Endothelial cell of umbilical vein (primary cell): ENCODE measurements at regions not wholly inside any gene's neighbourhood (a gene's known extent, or its start where the extent isn't known, plus 50 kb on each side); places are given as distances from the start of the nearest gene placed in this dataset.

ENCODE experiments used
- BruUV-seq: library from RNA; stranded (reverse); fragments of 400-500 nt; replicated peaks from 2 replicates; lab custom pipeline; 2021; lab: Mats Ljungman, UMichigan
- CTCF ChIA-PET: fragments of 300-600, 350-600 bp; sonication (Branson Sonifier 250); formaldehyde crosslinking; loops from one replicate; lab custom pipeline; 2021; ENCODE audit warnings: antibody characterized with exemption, inconsistent platforms; lab: Charles Lee
- POLR2A ChIA-PET: fragments of 300-600, 350-600 bp; sonication (Branson Sonifier 250); formaldehyde crosslinking; loops from one replicate; lab custom pipeline; 2021; ENCODE audit warnings: antibody characterized with exemption, inconsistent platforms; lab: Charles Lee
- DNase-seq: peaks from one replicate; pipeline ENCODE4 v3.0.0-alpha.2; 2011; ENCODE audit warnings: low read depth, low spot score
- FAIRE-seq: peaks from 2 replicates; lab custom pipeline; 2011; peaks lifted over from hg19 to GRCh38; lab: Jason Lieb, UNC
- H2AFZ ChIP-seq: 2 replicates; pipeline ENCODE4 v1.6.0; 2012; ENCODE audit warnings: low read depth, low read length, control low read depth, inconsistent platforms
- H3K27ac ChIP-seq: 2 replicates; pipeline ENCODE4 v1.5.1; 2011; ENCODE audit warnings: low read depth, mild to moderate bottlenecking, control low read depth, low read length, moderate library complexity; ENCODE audit not compliant: insufficient read depth
- H3K27me3 ChIP-seq, 2 experiments: 2 replicates each; pipeline versions ENCODE4 v1.6.0 to v1.6.1; 2011; ENCODE audit warnings: low read length in 2 of 2, mixed read lengths in 1 of 2; ENCODE audit not compliant: control insufficient read depth in 2 of 2, insufficient read depth in 2 of 2
- H3K36me3 ChIP-seq, 2 experiments: 2 replicates in 1 of 2; 3 replicates in 1 of 2; pipeline ENCODE4 v1.5.1; 2011; ENCODE audit warnings: low read length in 2 of 2, mild to moderate bottlenecking in 1 of 2, moderate library complexity in 1 of 2; ENCODE audit not compliant: control insufficient read depth in 2 of 2, insufficient read depth in 2 of 2; ENCODE audit errors: extremely low read depth in 1 of 2
- H3K4me1 ChIP-seq: 3 replicates; pipeline ENCODE4 v1.5.1; 2011; ENCODE audit warnings: mild to moderate bottlenecking, low read length; ENCODE audit not compliant: control insufficient read depth, insufficient read depth; ENCODE audit errors: extremely low read depth
- H3K4me2 ChIP-seq: 2 replicates; pipeline ENCODE4 v1.6.1; 2011; ENCODE audit warnings: low read length, control low read depth, mixed read lengths; ENCODE audit not compliant: insufficient read depth
- H3K4me3 ChIP-seq, 3 experiments: fragments of 200-600 bp in 1 of 3; sonication (generic), shearing (Covaris generic) in 1 of 3; replicated peaks in 1 of 3; 2 replicates each; pipeline ENCODE4 v1.5.1; 2011 to 2016; ENCODE audit warnings: control low read depth in 3 of 3, low read length in 3 of 3, mild to moderate bottlenecking in 2 of 3, inconsistent platforms in 1 of 3, low read depth in 1 of 3, moderate library complexity in 1 of 3; ENCODE audit not compliant: insufficient read depth in 1 of 3
- H3K79me2 ChIP-seq: 2 replicates; pipeline ENCODE4 v1.6.0; 2012; ENCODE audit warnings: low read length, inconsistent platforms; ENCODE audit not compliant: control insufficient read depth, insufficient read depth
- H3K9ac ChIP-seq: replicated peaks from 2 replicates; pipeline ENCODE3; 2011; ENCODE audit warnings: low read length, control low read depth; ENCODE audit not compliant: insufficient read depth; ENCODE audit errors: extremely low read depth
- H3K9me1 ChIP-seq: replicated peaks from 3 replicates; pipeline ENCODE4 v1.6.0; 2011; ENCODE audit warnings: mild to moderate bottlenecking, low read length; ENCODE audit not compliant: control insufficient read depth, insufficient read depth; ENCODE audit errors: extremely low read depth
- H3K9me3 ChIP-seq: replicated peaks from 2 replicates; pipeline ENCODE4 v1.5.1; 2012; ENCODE audit warnings: low read length, inconsistent platforms; ENCODE audit not compliant: control insufficient read depth, insufficient read depth
- H4K20me1 ChIP-seq: replicated peaks from 2 replicates; pipeline ENCODE3; 2011; ENCODE audit warnings: mild to moderate bottlenecking, low read length; ENCODE audit not compliant: control insufficient read depth, insufficient read depth; ENCODE audit errors: extremely low read depth
- CTCF ChIP-seq, 2 donors: IDR thresholded peaks; 1 replicate in 1 of 2; 2 replicates in 1 of 2; pipeline ENCODE4 v1.5.1; 2011; ENCODE audit warnings: low read length in 2 of 2, mild to moderate bottlenecking in 2 of 2, moderate library complexity in 2 of 2, control low read depth in 1 of 2, inconsistent platforms in 1 of 2, low read depth in 1 of 2; ENCODE audit not compliant: insufficient read depth in 1 of 2; ENCODE audit errors: extremely low read depth in 1 of 2
- EZH2 ChIP-seq: IDR thresholded peaks from 2 replicates; pipeline ENCODE4 v1.6.1; 2012; ENCODE audit warnings: borderline replicate concordance, low read depth, mild to moderate bottlenecking, moderate library complexity, low read length, inconsistent platforms; ENCODE audit not compliant: severe bottlenecking
- GATA2 ChIP-seq: IDR thresholded peaks from 2 replicates; pipeline ENCODE4 v1.7.0; 2011; ENCODE audit warnings: low read depth, mild to moderate bottlenecking, moderate library complexity, mixed read lengths, low read length; ENCODE audit not compliant: insufficient read length, insufficient read depth
- JUN ChIP-seq: IDR thresholded peaks from 2 replicates; pipeline ENCODE4 v1.6.1; 2011; ENCODE audit warnings: borderline replicate concordance, low read depth; ENCODE audit not compliant: insufficient read length, insufficient read depth
- MYC ChIP-seq: IDR thresholded peaks from one replicate; pipeline ENCODE4 v1.6.1; 2011; ENCODE audit warnings: mild to moderate bottlenecking, low read depth, low read length
- POLR2A ChIP-seq: IDR thresholded peaks from 2 replicates; pipeline ENCODE4 v1.6.1; 2012; ENCODE audit warnings: low read depth, mild to moderate bottlenecking, control low read depth, low read length
- POLR2AphosphoS5 ChIP-seq: IDR thresholded peaks from 2 replicates; pipeline ENCODE4 v1.6.1; 2012; ENCODE audit warnings: low read depth, mild to moderate bottlenecking, control low read depth, low read length, moderate library complexity; ENCODE audit not compliant: insufficient read depth
- dilution Hi-C: fragments of 300-500 bp; cut with MboI; formaldehyde crosslinking; loops from one replicate; pipeline ENCODE4 v1.15.0; 2019; ENCODE audit warnings: low sequenced_read_pairs; ENCODE audit not compliant: extremely low pct_ligation_motif_present
- intact Hi-C: fragments of 100-400 bp; cut with micrococcal nuclease; formaldehyde crosslinking; loops from one replicate; pipeline ENCODE4 v1.10.0; 2022

GRCh38 chr3:117149584-117149983 lies 440.0 kb downstream of the TUSC7 start:
- no TSS peak for BruUV-seq
- Histone ChIP-seq H3K79me2 (no peaks in the 10 kb centered on the region), H3K4me1 (no peaks in the 10 kb centered on the region), H4K20me1 (no peaks in the 10 kb centered on the region), H3K4me2 (no peak overlapping the region), H3K9me1 (no peaks in the 10 kb centered on the region), H3K27me3 (no peaks in the 10 kb centered on the region), H3K27ac (no peak overlapping the region), H3K9ac (no peak overlapping the region), H3K9me3 (no peaks in the 10 kb centered on the region), H3K4me3 (no peak overlapping the region), H3K36me3 (no peaks in the 10 kb centered on the region), H2AFZ (no peak overlapping the region)
- FAIRE-seq, result no peak
- CTCF ChIA-PET, result interaction anchor here (1.5 kb wide), 1 partner anchor 26 kb away, joined by 3 read pairs; no protein-coding TSS in a partner anchor
- POLR2A ChIA-PET, result no interaction called here
- dilution Hi-C loops, result no loop called here
- DNase-seq, result no peak
- intact Hi-C loops, result no loop called here
- TF ChIP-seq EZH2 (no peak), MYC (no peak), POLR2AphosphoS5 (no peak), POLR2A (no peak), CTCF (IDR thresholded peaks at IDR 0.05; ENCODE audit: extremely low read depth in 1 of 2, insufficient read depth in 1 of 2, low read depth in 1 of 2, low read length in 2 of 2) (no peak), GATA2 (no peak), JUN (no peak)

- BruUV-seq, result no TSS peak
- FAIRE-seq (no peak), DNase-seq (no peak)
- Histone ChIP-seq H3K4me1 (no peaks in the 10 kb centered on the region), H3K27me3 (no peaks in the 10 kb centered on the region), H3K9me1 (no peaks in the 10 kb centered on the region), H3K27ac (no peak overlapping the region), H2AFZ (no peak overlapping the region), H3K36me3 (no peaks in the 10 kb centered on the region), H3K4me3 (no peak overlapping the region), H3K9me3 (no peaks in the 10 kb centered on the region), H3K79me2 (no peaks in the 10 kb centered on the region), H4K20me1 (no peaks in the 10 kb centered on the region), H3K9ac (no peak overlapping the region), H3K4me2 (no peak overlapping the region)
- TF ChIP-seq POLR2A, result no peak
- TF ChIP-seq MYC, result no peak
- intact Hi-C loops (no loop called here), dilution Hi-C loops (no loop called here)
- ChIA-PET POLR2A (no interaction called here), CTCF (no interaction called here)
Measured at GRCh38 chr3:117150628-117151027, 441.0 kb downstream of the TUSC7 start.
